NCI-H2171 (cell line): ENCODE measurements at regions not wholly inside any gene's neighbourhood (a gene's known extent, or its start where the extent isn't known, plus 50 kb on each side); places are given as distances from the start of the nearest gene placed in this dataset.
"Not testable (repeated sequence)": the region's sequence is repeated elsewhere in the genome, so short reads cannot be mapped to it uniquely, and the experiment has no call there.

ENCODE experiments used
- DNase-seq: peaks from one replicate; lab custom pipeline; 2025; lab: John Stamatoyannopoulos, UW

GRCh38 chr1:118461154-118461553, 276.1 kb upstream of the SPAG17 start:
- no peak for DNase-seq

- DNase-seq = no peak
Observed at GRCh38 chr1:118459871-118460270, 274.8 kb upstream of the SPAG17 start.

- not testable (repeated sequence) for DNase-seq
Observed at GRCh38 chr1:118453856-118454255, 268.8 kb upstream of the SPAG17 start.

GRCh38 chr1:118445156-118445555, 260.1 kb upstream of the SPAG17 start:
- no peak for DNase-seq

GRCh38 chr1:118442214-118442613, 257.2 kb upstream of the SPAG17 start:
- no peak for DNase-seq

GRCh38 chr1:118437664-118438063, 252.6 kb upstream of the SPAG17 start:
- DNase-seq = no peak

- no peak for DNase-seq
Observed at GRCh38 chr1:118429856-118430255, 244.8 kb upstream of the SPAG17 start.

GRCh38 chr1:118421868-118422350, 236.9 kb upstream of the SPAG17 start:
- DNase-seq = no peak

- no peak for DNase-seq
Observed at GRCh38 chr1:118404024-118404423, 219.0 kb upstream of the SPAG17 start.

GRCh38 chr1:118397496-118397859, 212.4 kb upstream of the SPAG17 start:
- DNase-seq = no peak

GRCh38 chr1:118396829-118397495, 211.9 kb upstream of the SPAG17 start:
- DNase-seq = no peak

GRCh38 chr1:118396279-118396678, 211.3 kb upstream of the SPAG17 start:
- DNase-seq = no peak

- no peak for DNase-seq
Observed at GRCh38 chr1:118395430-118395991, 210.5 kb upstream of the SPAG17 start.

GRCh38 chr1:118390955-118391354, 205.9 kb upstream of the SPAG17 start:
- DNase-seq = no peak

GRCh38 chr1:118388301-118388959, 203.4 kb upstream of the SPAG17 start:
- no peak for DNase-seq

- no peak for DNase-seq
Observed at GRCh38 chr1:118381197-118381869, 196.3 kb upstream of the SPAG17 start.

GRCh38 chr1:118377183-118377582, 192.2 kb upstream of the SPAG17 start:
- not testable (repeated sequence) for DNase-seq

GRCh38 chr1:118371612-118372011, 186.6 kb upstream of the SPAG17 start:
- no peak for DNase-seq

- DNase-seq = no peak
Observed at GRCh38 chr1:118370861-118371260, 185.8 kb upstream of the SPAG17 start.

- DNase-seq = no peak
Observed at GRCh38 chr1:118366286-118366685, 181.3 kb upstream of the SPAG17 start.

GRCh38 chr1:118364882-118365281, 179.9 kb upstream of the SPAG17 start:
- DNase-seq = no peak

GRCh38 chr1:118363396-118363795, 178.4 kb upstream of the SPAG17 start:
- DNase-seq = no peak

- DNase-seq = no peak
Observed at GRCh38 chr1:118360817-118361216, 175.8 kb upstream of the SPAG17 start.
